GM19467 (cell line): ENCODE measurements at regions not wholly inside any gene's neighbourhood (a gene's known extent, or its start where the extent isn't known, plus 50 kb on each side); places are given as distances from the start of the nearest gene placed in this dataset.

Source experiments
- ATAC-seq: cut with Tn5 transposase; IDR thresholded peaks from one replicate; pipeline ENCODE4 v1.9.1; 2021; ENCODE audit warnings: mild to moderate bottlenecking, moderate library complexity; ENCODE audit not compliant: unreplicated experiment

DNA sequence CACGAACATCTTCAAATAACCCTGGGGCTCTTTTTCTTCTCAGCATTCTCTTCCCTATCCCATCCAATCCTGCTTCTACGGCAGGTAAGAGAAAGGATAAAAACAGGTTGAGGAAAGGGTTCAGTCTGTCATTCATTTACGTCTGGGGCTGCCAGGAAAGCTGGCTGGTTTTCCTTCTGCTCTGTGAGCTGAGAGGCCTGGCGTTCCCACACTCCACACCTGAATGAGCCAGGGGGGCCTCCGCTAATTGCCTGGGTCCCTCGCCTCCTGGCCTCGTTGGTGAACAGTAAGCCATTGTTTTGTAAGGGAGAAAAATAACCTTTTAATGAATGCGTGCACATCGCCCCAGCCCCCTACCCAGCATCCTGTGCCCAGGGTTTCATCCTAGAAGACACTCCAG lies 70.8 kb upstream of the SIM2 start:
- ATAC-seq: no peak

DNA sequence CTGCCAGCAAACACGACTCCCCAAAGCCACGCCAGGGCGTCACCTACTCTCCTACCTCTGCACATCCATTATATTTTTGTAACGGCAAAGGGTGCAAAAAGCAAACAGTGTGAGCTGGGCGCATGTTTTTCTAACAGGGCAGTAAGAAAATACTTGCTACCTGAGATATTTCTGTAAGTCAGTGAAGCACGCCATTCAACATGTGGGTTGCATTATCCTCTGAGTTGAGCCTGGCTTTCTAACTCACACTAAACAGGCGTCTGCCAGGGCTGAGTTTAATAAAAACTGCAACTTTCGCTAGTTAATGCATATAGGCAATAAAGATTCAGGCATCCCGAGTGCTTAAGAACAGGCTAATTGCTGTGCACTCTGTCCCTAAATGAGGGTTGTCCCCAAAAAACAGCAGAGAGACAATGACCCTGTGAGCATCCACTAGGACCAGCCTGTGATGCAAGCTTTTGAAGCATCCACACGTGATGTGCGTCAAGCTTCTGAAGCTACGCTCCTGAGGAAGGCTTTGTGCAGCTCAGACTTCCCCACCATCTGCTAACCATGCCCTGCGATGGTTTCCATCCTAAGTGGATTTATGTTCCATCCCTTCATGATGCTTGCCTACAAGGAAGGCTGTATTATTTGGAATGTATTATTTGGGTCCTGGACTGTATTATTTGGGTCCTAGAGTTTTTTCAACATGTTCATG lies 70.0 kb upstream of the SIM2 start:
- no peak for ATAC-seq

DNA sequence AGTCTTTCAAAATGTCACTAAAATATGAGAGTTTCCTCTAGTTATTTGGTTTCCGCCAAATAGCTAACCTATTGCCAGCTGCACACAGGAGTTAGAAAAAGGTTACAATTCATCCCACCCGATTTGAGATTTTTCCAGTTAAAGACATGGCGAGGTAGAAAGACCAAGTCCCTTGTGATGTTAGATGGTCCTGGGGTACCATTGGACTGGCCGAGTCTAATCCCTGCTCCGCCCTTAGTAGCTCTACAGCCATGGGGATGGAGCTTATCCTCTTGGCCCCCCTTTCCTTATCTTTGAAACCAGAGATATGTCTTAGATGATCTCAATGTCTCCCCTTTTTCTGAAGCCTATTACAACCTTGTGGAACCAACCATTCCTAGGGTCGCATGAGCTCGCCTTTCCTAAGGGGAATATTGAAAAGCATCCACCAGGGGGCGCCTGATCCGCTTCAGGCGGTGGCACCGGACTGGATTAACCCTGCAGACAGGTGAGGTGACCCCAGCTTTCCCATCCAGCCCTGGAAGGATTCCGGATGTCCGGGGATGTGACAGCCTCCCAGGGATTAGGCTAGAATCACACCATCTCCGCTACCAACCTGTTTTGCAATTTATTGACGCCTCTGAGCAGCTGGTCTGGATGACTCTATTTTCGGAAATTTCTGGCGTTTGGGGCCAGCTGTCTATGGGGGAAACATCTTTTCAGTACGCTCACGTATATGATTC lies 68.3 kb upstream of the SIM2 start:
- ATAC-seq: no peak

DNA sequence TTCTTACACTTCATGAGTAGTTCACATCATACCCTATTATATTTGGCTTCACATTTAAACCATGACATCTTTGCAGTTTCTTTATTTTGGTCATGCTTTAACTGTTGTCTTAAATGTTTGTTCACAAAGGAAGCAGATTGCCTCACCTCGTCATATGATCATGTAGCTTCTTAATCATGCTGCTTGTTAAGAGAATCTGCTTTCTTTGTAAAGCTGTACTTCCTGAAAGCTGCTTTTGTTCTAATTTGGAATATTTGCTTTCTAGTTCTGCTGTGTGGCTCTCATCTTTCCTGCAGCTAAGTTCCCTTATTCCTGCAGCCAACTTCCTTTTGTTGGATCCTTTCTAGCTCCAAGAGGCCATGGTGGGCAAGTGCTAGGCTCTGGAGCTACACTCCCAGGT lies 62.9 kb upstream of the SIM2 start:
- ATAC-seq: no peak

DNA sequence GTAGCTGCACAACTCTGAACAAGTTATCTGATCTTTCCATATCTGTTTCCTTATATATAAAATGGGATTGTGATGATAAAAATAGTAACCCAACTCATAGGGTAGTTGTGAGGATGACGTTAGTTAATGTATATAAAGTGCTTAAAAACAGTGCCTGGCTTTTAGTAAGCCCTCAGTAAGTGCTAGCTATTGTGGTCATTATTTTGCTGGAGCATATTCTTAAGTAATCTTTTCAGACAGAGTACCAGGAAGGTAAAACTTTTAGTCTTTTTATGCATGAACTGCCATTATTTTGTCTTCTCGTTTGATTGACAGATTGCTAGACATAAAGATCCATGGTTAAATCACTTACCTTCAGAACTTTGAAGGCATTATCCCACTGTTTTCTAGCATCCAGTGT lies 62.5 kb upstream of the SIM2 start:
- no peak for ATAC-seq

DNA sequence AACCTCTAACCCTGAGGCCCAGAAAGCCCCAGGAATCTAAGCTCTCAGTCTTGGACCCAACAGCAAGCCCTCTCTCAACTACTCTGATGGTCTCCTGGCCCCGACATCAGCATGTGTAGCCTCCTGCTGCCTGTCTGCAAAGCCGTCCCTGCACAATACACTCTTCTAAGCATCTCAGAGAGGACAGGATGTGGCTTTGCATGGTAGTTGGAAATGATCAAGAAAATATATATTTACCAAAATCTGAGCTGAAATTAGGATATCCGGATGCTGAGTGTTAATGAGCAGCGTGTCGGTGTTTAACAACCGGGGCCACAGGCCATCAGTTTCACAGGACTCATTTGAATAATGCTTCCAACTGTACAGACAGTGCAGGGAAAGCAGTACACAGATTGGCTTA lies 59.1 kb upstream of the SIM2 start:
- ATAC-seq: no peak

DNA sequence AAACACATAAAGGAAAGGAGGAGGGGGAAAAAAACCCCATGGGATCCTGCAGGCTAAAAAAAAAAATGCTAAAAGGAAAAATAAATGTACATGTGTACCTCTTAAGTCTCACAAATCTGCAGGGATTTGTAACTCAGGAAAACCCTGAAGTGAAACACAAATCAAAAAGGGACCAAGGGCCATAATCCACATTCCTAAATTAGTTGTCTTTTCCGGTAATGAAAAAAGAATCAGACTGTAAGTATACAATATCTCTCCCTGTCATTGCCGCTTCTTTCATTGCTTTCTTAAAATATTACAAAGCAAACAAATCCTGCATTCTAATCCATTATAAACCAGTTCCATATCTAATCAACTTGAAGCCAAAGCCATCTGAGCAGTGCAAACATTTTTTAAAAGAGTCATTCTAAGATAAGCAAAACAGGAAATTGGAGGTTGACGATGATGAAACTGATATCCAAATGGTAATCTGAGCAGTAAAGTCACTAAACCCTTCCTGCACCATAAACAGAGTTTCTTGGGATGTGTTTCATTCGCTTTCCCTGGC lies 58.7 kb upstream of the SIM2 start:
- no peak for ATAC-seq

DNA sequence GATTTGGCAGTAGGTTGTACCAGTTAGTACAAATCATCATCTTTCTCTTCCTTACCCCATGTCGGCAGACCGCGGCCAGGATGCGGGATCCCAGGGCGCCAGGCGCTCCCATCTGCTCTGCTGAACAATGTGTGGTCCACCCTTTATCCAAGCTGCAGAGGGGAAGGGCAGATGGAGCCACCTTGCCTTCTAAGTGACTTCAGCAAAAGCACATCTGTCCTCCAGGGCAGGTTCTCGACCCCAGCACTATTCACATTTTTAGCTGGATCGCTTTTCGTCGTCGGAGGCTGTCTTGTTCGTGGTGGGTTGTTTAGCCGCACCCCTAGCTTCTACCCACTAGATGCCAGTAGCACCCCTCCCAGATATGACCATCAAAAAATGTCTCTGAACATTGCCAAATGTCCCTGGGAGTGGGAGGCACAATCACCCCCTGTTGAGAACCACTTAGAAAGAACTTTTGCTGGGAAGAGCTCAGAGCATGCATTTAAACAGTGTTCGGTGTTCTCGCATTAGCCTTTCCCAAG lies 58.1 kb upstream of the SIM2 start:
- no peak for ATAC-seq

DNA sequence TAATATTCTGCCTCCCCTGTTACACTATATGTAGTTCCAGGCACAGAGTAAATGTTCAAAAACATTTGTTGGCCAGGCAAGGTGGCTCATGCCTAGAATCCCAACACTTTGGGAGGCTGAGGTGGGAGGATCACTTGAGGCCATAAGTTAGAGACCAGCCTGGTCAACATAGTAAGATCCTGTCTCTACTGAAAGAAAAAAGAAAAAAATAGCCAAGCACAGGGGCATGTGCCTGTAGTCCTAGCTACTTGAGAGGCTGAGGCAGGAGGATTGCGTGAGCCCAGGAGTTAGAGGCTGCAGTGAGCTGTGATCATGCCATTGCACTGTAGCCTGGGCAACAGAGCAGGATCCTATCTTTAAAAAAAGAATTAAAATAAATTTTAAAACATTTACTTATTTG lies 57.6 kb upstream of the SIM2 start:
- no peak for ATAC-seq

DNA sequence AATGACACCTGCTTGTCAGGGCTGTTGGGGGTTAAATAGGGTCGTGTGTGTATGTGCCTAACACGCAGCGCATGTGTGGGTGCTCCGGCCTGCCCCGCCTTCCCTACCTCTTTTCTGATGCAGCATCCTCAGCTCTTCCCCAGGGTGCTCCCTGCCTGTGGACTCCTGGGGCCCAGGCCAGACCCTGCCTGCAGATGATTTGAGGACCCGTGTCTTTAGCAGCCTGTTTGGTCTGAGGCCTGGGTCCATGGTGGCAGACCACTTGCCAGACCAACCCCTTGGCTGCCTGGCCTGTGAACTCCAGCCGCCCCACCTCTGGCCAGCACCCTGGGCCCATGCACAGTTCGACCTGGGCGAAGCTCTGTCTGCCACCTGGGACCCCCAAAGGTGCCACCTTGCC lies 57.0 kb upstream of the SIM2 start:
- no peak for ATAC-seq

DNA sequence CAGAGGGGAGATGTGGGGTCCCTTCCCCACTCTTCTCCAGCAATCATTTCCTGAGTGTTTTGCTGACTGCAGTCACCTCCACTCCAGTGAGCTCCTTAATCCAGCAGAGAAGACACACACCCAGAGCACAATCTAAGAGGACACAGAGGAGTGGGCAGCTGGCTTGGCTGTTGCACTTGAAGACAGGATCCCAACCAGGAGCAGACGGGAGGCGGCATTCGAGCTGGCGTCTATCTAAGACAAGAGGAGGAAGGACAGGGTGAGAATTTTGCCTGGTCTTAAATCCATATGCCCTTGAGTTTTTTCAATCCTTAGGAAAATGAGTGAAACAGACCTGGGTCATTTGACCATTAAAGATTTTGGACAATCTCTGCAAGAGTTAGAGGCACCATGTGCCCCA lies 56.1 kb upstream of the SIM2 start:
- no peak for ATAC-seq

DNA sequence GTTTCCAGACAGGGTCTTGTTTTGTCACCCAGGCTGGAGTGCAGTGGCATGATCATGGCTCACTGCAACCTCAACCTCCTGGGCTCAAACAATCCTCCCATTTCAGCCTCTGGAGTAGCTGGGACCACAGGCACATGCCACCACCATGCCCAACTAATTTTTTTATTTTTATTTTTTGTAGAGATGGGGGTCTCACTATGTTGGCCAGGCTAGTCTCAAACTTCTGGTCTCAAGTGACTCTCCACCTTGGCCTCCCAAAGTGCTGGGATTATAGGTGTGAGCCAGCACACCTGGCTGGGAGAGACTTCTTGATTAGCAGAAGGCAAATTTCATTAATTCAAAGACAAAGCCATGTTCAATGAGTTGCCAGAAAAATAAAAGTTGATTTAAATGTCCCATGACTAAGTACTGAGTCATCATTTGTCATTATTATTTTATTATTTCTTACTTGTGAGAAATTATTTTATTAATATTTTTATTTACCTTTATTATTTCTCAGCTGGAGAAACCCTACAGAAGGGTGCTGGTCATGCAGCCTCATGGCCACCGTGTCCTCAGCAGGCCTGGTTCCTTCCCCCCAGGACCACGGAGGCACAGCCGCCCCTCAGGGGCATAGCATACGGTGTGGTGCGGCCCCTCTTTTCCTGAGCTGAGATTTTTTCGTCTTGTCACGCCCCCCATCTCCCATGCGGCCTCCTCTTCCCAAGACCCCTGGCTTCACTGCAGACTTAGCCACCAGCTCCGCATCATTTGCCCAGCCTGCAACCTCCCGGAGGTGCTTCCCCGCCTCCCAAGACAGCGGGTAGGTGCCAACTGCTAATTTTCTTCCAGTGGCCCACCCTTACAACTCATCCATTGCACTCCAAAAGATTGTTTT lies 55.3 kb upstream of the SIM2 start:
- ATAC-seq: no peak

DNA sequence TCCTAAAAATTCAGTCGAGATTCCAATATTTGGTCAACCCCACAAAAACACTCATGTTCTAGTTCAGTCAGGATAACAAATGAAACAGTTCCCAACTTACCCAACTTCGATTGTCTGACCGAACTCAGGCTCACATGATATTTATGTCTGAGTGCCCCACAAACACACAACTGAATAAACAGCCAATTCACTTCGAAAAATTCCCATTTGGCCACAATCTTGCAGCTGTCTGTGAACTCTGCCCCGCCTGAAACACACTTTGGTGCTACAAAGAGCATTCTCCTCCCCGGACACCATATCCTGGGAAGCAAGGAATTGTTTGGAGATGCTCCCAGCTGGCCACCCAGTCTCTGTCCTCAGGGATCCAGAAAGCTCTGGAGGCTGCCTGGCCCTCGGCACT lies 52.9 kb upstream of the SIM2 start:
- no peak for ATAC-seq

DNA sequence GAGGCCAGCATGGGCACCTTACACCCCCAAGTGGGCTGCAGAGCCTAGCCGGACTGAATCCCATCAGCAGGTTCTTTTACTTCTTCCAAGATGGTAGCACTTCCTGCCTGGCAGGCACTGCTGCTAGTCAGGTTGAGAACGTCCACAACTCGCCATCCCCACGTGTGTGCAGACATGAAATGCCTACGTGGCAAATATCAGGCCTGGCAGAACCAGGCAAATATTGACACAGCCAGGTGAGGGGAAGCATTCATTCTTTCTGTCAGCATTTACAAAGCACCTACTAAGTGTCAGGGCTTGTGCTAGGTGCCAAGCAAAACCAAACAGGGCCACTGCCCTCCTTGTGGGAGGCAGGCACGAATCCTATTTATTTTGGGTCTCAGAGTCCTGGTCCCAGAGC lies 52.3 kb upstream of the SIM2 start:
- ATAC-seq: no peak

DNA sequence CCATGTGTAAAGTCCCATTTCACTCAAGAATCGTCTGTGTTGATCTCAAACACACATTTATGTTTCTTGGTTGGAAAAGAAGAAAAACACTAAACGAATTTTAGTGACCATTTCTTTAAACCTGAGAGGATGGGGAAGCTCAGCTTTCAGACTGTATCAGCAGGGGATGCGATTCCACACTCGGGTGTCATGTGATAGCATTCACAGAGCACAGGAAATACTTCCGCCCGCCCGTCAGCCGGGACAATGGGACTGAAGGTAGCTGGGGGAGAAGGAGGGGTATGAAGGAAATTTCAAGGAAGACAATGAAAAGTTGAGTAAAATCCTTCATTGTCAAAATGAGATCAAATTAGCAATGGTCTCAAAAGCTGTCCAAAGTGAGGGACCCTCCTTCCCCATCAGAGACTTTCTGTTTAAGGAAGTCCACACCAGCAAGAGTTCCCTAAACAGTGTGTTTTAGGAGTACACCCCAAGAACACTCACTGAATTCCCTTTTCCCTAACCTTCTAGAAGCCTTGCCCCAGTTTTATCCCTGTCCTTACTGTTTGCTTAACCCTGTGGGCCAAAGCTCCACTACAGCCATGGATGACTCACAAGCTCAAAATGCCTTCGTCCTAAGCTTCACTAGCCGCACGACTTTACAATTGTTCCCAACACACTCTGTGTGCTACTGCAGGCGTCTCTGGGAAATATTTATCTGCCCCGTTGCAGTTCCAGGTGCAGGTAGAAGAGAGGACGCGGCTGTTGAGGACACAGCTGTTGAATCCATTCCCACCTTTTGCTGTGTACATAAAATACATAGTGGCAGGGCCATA lies 51.4 kb upstream of the SIM2 start:
- ATAC-seq: no peak
